D721Med (cell line): ENCODE measurements at regions not wholly inside any gene's neighbourhood (a gene's known extent, or its start where the extent isn't known, plus 50 kb on each side); places are given as distances from the start of the nearest gene placed in this dataset.
"Not testable (repeated sequence)": the region's sequence is repeated elsewhere in the genome, so short reads cannot be mapped to it uniquely, and the experiment has no call there.

ENCODE experiments used
- DNase-seq: peaks from one replicate; pipeline ENCODE4 v3.0.0; 2011; ENCODE audit warnings: low spot score; ENCODE audit not compliant: insufficient read length
- FAIRE-seq: peaks from 2 replicates; lab custom pipeline; 2011; peaks lifted over from hg19 to GRCh38; lab: Jason Lieb, UNC
- TF ChIP-seq, protein P1 (sequence below): IDR thresholded peaks from 2 replicates; pipeline ENCODE4 v1.5.1; 2012; ENCODE audit warnings: mild to moderate bottlenecking, control low read depth; ENCODE audit not compliant: insufficient read depth; ENCODE audit errors: missing control alignments

GRCh38 chr10:90007226-90007625, 305.8 kb downstream of the KIF20B start:
- FAIRE-seq (no peak), DNase-seq (no peak)
- TF ChIP-seq, protein P1, sequence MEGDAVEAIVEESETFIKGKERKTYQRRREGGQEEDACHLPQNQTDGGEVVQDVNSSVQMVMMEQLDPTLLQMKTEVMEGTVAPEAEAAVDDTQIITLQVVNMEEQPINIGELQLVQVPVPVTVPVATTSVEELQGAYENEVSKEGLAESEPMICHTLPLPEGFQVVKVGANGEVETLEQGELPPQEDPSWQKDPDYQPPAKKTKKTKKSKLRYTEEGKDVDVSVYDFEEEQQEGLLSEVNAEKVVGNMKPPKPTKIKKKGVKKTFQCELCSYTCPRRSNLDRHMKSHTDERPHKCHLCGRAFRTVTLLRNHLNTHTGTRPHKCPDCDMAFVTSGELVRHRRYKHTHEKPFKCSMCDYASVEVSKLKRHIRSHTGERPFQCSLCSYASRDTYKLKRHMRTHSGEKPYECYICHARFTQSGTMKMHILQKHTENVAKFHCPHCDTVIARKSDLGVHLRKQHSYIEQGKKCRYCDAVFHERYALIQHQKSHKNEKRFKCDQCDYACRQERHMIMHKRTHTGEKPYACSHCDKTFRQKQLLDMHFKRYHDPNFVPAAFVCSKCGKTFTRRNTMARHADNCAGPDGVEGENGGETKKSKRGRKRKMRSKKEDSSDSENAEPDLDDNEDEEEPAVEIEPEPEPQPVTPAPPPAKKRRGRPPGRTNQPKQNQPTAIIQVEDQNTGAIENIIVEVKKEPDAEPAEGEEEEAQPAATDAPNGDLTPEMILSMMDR = no peak

DNA sequence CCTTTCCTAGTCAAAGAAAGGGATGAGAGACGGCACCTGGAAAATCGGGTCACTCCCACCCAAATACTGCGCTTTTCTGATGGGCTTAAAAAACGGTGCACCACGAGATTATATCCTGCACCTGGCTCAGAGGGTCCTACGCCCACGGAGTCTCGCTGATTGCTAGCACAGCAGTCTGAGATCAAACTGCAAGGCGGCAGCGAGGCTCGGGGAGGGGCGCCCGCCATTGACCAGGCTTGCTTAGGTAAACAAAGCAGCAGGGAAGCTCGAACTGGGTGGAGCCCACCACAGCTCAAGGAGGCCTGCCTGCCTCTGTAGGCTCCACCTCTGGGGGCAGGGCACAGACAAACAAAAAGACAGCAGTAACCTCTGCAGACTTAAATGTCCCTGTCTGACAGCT, 309.9 kb downstream of the KIF20B start:
- not testable (repeated sequence) for FAIRE-seq, DNase-seq

GRCh38 chr10:90018819-90019218, 317.4 kb downstream of the KIF20B start:
- FAIRE-seq = no peak
- TF ChIP-seq, protein P1 = no peak
- DNase-seq = no peak

- TF ChIP-seq, protein P1 = no peak
- no peak for DNase-seq
- FAIRE-seq = no peak
These were observed 319.1 kb downstream of the KIF20B start for GRCh38 chr10:90020506-90020905.

DNA sequence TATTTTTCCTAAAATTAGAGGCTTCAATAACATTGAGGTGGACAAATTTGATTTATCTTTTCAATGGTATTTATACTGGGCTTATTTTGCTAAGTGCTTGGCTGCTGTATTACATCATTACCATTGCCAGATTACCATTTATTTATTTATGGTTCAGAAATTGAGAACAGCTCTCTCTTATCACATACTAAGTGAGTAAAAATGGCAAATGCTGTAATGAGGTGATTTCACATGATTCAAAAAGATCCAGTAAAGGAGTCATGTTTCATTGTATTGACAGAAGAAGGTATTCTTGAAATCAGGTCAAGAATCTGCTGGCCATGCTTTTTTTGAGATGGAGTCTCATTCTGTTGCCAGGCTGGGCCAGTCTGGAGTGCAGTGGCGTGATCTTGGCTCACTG, 322.6 kb downstream of the KIF20B start:
- TF ChIP-seq, protein P1 = no peak
- DNase-seq (no peak), FAIRE-seq (no peak)

GRCh38 chr10:90028312-90028711, 326.9 kb downstream of the KIF20B start:
- TF ChIP-seq, protein P1 = no peak
- FAIRE-seq = no peak
- DNase-seq = no peak

DNA sequence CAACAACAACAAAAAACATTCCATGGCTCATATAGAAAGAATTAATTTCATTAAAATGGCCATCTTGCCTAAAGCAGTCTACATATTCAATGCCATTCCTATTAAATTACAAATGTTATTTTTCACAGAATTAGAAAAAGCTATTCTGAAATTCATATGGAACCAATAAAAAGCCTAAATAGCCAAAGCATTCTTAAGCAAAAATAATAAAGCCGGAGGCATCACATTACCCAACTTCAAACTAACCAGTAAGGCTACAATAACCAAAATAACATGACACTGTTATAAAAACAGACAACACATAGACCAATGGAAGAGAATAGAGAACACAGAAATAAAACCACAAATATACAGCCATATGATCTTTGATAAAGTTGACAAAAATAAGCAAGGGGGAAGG, 330.4 kb downstream of the KIF20B start:
- FAIRE-seq = no peak
- DNase-seq = no peak
- TF ChIP-seq, protein P1 = no peak

DNA sequence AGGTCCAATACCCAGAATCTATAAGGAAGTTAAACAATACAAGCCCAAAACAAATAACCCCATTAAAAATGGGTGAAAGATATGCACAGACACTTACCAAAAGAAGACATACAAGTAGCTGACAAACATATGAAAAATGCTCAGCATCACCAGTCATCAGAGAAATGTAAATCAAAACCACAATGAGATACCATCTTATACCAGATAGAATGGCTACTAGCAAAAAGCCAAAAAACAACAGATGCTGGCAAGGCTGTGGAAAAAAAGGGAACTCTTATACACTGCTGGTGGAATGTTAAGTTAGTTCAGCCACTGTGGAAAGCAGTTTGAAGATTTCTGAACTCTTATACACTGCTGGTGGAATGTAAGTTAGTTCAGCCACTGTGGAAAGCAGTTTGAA, 331.1 kb downstream of the KIF20B start:
- DNase-seq (no peak), FAIRE-seq (no peak)
- TF ChIP-seq, protein P1 = no peak

GRCh38 chr10:90034862-90035261, 333.5 kb downstream of the KIF20B start:
- not testable (repeated sequence) for DNase-seq, FAIRE-seq
